Tibial nerve (tissue), 4 donors: ENCODE measurements at regions not wholly inside any gene's neighbourhood (a gene's known extent, or its start where the extent isn't known, plus 50 kb on each side); places are given as distances from the start of the nearest gene placed in this dataset.

Experiments
- EP300 ChIP-seq, 2 donors: sonication (generic); formaldehyde crosslinking; IDR thresholded peaks; one replicate each; pipeline ENCODE4 v1.6.1; 2017; ENCODE audit warnings: antibody characterized with exemption in 2 of 2, mild to moderate bottlenecking in 1 of 2
- POLR2A ChIP-seq, 2 donors: fragments of 450-650 bp; IDR thresholded peaks; one replicate each; pipeline ENCODE4 v1.6.1; 2017; ENCODE audit warnings: antibody characterized with exemption in 2 of 2, mild to moderate bottlenecking in 2 of 2, moderate library complexity in 2 of 2
- TF ChIP-seq, protein P1 (sequence below), 5 experiments: fragments of 200-600 bp in 3 of 5; fragments of 450-650 bp in 2 of 5; sonication (generic) in 3 of 5; IDR thresholded peaks; one replicate each; pipeline ENCODE4 v1.5.1; 2016 to 2019; ENCODE audit warnings: antibody characterized with exemption in 5 of 5, mild to moderate bottlenecking in 3 of 5, moderate library complexity in 2 of 5

- TF ChIP-seq EP300 (IDR thresholded peaks at IDR 0.05) (no peak), POLR2A (IDR thresholded peaks at IDR 0.05) (no peak)
- TF ChIP-seq, protein P1, sequence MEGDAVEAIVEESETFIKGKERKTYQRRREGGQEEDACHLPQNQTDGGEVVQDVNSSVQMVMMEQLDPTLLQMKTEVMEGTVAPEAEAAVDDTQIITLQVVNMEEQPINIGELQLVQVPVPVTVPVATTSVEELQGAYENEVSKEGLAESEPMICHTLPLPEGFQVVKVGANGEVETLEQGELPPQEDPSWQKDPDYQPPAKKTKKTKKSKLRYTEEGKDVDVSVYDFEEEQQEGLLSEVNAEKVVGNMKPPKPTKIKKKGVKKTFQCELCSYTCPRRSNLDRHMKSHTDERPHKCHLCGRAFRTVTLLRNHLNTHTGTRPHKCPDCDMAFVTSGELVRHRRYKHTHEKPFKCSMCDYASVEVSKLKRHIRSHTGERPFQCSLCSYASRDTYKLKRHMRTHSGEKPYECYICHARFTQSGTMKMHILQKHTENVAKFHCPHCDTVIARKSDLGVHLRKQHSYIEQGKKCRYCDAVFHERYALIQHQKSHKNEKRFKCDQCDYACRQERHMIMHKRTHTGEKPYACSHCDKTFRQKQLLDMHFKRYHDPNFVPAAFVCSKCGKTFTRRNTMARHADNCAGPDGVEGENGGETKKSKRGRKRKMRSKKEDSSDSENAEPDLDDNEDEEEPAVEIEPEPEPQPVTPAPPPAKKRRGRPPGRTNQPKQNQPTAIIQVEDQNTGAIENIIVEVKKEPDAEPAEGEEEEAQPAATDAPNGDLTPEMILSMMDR (IDR thresholded peaks at IDR 0.05), result no peak
Observed at GRCh38 chr10:29804025-29804852, 169.5 kb upstream of the SVIL start.
